HEK293 (cell line): ENCODE measurements at regions not wholly inside any gene's neighbourhood (a gene's known extent, or its start where the extent isn't known, plus 50 kb on each side); places are given as distances from the start of the nearest gene placed in this dataset.

Source experiments
- CTCF ChIA-PET: fragments of 350-600 bp; formaldehyde crosslinking; extraction: SDS; loops from one replicate; lab custom pipeline; 2021; ENCODE audit warnings: antibody characterized with exemption; lab: Yijun Ruan, JAX
- POLR2A ChIA-PET: fragments of 300-600 bp; formaldehyde crosslinking; extraction: SDS; loops from one replicate; lab custom pipeline; 2020; ENCODE audit warnings: antibody characterized with exemption, inconsistent platforms; lab: Yijun Ruan, JAX
- H3K27ac ChIP-seq: fragments of 200-500 bp; sonication (Bioruptor generic); 2 replicates; pipeline ENCODE4 v1.5.1; 2014; ENCODE audit warnings: low read depth, low read length, control low read depth, inconsistent platforms; ENCODE audit errors: extremely low read depth
- H3K36me3 ChIP-seq, 2 experiments: fragments of 200-500 bp in 1 of 2; sonication (Bioruptor generic) in 1 of 2; 1 replicate in 1 of 2; 2 replicates in 1 of 2; pipeline ENCODE4 v1.5.1; 2014 to 2017; ENCODE audit warnings: inconsistent platforms in 2 of 2, low read length in 2 of 2; ENCODE audit not compliant: control insufficient read depth in 2 of 2, insufficient read depth in 1 of 2
- H3K4me1 ChIP-seq: fragments of 200-500 bp; sonication (Bioruptor generic); 2 replicates; pipeline ENCODE4 v1.5.1; 2014; ENCODE audit warnings: mild to moderate bottlenecking, low read length, inconsistent platforms; ENCODE audit not compliant: control insufficient read depth, insufficient read depth
- H3K4me3 ChIP-seq: 2 replicates; pipeline ENCODE4 v1.5.1; 2011; ENCODE audit warnings: low read depth, mild to moderate bottlenecking, control low read depth, low read length, moderate library complexity
- H3K9me3 ChIP-seq: fragments of 200-500 bp; sonication (Bioruptor generic); 2 replicates; pipeline ENCODE4 v1.5.1; 2014; ENCODE audit warnings: low read depth, low read length, inconsistent platforms; ENCODE audit not compliant: control insufficient read depth, insufficient read depth
- BCL11B ChIP-seq: fragments of 450-650 bp; formaldehyde crosslinking; IDR thresholded peaks from 2 replicates; pipeline ENCODE4 v1.5.1; 2016; ENCODE audit warnings: low read depth, missing biosample characterization, missing genetic modification characterization
- KLF1 ChIP-seq: fragments of 450-650 bp; formaldehyde crosslinking; IDR thresholded peaks from 2 replicates; pipeline ENCODE4 v1.5.1; 2016; ENCODE audit warnings: missing biosample characterization, missing genetic modification characterization
- KLF7 ChIP-seq: fragments of 450-650 bp; formaldehyde crosslinking; IDR thresholded peaks from 2 replicates; pipeline ENCODE4 v1.5.1; 2016; ENCODE audit warnings: missing biosample characterization, missing genetic modification characterization, borderline replicate concordance
- KLF9 ChIP-seq: fragments of 450-650 bp; formaldehyde crosslinking; IDR thresholded peaks from 2 replicates; pipeline ENCODE4 v1.5.1; 2016; ENCODE audit warnings: missing biosample characterization, missing genetic modification characterization, low read depth
- MEIS1 ChIP-seq: sonication (generic); formaldehyde crosslinking; IDR thresholded peaks from 2 replicates; pipeline ENCODE4 v1.8.1; 2022; ENCODE audit warnings: missing genetic modification reagents, mild to moderate bottlenecking, borderline replicate concordance
- OSR2 ChIP-seq: fragments of 450-650 bp; formaldehyde crosslinking; IDR thresholded peaks from 2 replicates; pipeline ENCODE4 v1.5.1; 2016; ENCODE audit warnings: missing biosample characterization, missing genetic modification characterization
- ZFHX2 ChIP-seq: fragments of 450-650 bp; formaldehyde crosslinking; conservative IDR thresholded peaks from 2 replicates; pipeline ENCODE4 v1.5.1; 2016; ENCODE audit warnings: missing biosample characterization, missing genetic modification characterization
- ZFP69B ChIP-seq: fragments of 450-650 bp; formaldehyde crosslinking; IDR thresholded peaks from 2 replicates; pipeline ENCODE4 v1.5.1; 2016; ENCODE audit warnings: missing biosample characterization, missing genetic modification characterization
- ZNF114 ChIP-seq: fragments of 450-650 bp; formaldehyde crosslinking; IDR thresholded peaks from 2 replicates; pipeline ENCODE4 v1.5.0; 2017; ENCODE audit warnings: missing biosample characterization, missing genetic modification characterization
- ZNF146 ChIP-seq: fragments of 450-650 bp; formaldehyde crosslinking; IDR thresholded peaks from 2 replicates; pipeline ENCODE4 v1.5.1; 2016; ENCODE audit warnings: missing biosample characterization, missing genetic modification characterization
- ZNF16 ChIP-seq: fragments of 450-650 bp; formaldehyde crosslinking; IDR thresholded peaks from 2 replicates; pipeline ENCODE4 v1.5.1; 2016; ENCODE audit warnings: low read depth, missing biosample characterization, missing genetic modification characterization
- ZNF175 ChIP-seq: fragments of 450-650 bp; formaldehyde crosslinking; IDR thresholded peaks from 2 replicates; pipeline ENCODE4 v1.5.1; 2016; ENCODE audit warnings: missing biosample characterization, missing genetic modification characterization
- ZNF223 ChIP-seq: fragments of 450-650 bp; formaldehyde crosslinking; IDR thresholded peaks from 2 replicates; pipeline ENCODE4 v1.5.1; 2016; ENCODE audit warnings: missing biosample characterization, missing genetic modification characterization
- ZNF23 ChIP-seq: fragments of 450-650 bp; formaldehyde crosslinking; IDR thresholded peaks from 2 replicates; pipeline ENCODE4 v1.5.1; 2016; ENCODE audit warnings: missing biosample characterization, missing genetic modification characterization, borderline replicate concordance
- ZNF274 ChIP-seq, 2 experiments: fragments of 200-500 bp in 1 of 2; fragments of 450-650 bp in 1 of 2; sonication (Bioruptor generic) in 1 of 2; formaldehyde crosslinking in 1 of 2; IDR thresholded peaks; 2 replicates each; pipeline versions ENCODE4 v1.5.1 to v1.6.1; 2014 to 2016; ENCODE audit warnings: borderline replicate concordance in 1 of 2, inconsistent platforms in 1 of 2, low read length in 1 of 2, missing biosample characterization in 1 of 2, missing genetic modification characterization in 1 of 2
- ZNF311 ChIP-seq: fragments of 450-650 bp; formaldehyde crosslinking; IDR thresholded peaks from 2 replicates; pipeline ENCODE4 v1.5.1; 2017; ENCODE audit warnings: missing biosample characterization, missing genetic modification characterization, borderline replicate concordance
- ZNF558 ChIP-seq: fragments of 450-650 bp; formaldehyde crosslinking; IDR thresholded peaks from 2 replicates; pipeline ENCODE4 v1.5.1; 2016; ENCODE audit warnings: missing biosample characterization, missing genetic modification characterization
- ZNF747 ChIP-seq: fragments of 450-650 bp; formaldehyde crosslinking; IDR thresholded peaks from 2 replicates; pipeline ENCODE4 v1.5.1; 2016; ENCODE audit warnings: missing biosample characterization, missing genetic modification characterization
- ZNF777 ChIP-seq: fragments of 450-650 bp; formaldehyde crosslinking; IDR thresholded peaks from 2 replicates; pipeline ENCODE4 v1.5.1; 2017; ENCODE audit warnings: missing biosample characterization, missing genetic modification characterization, borderline replicate concordance
- ZSCAN16 ChIP-seq: fragments of 450-650 bp; formaldehyde crosslinking; IDR thresholded peaks from 2 replicates; pipeline ENCODE4 v1.5.1; 2016; ENCODE audit warnings: missing biosample characterization, missing genetic modification characterization
- ZSCAN30 ChIP-seq: fragments of 450-650 bp; IDR thresholded peaks from 2 replicates; pipeline ENCODE4 v1.5.1; 2018; ENCODE audit warnings: missing biosample characterization, mild to moderate bottlenecking, missing genetic modification characterization, moderate library complexity
- ZXDB ChIP-seq: fragments of 450-650 bp; formaldehyde crosslinking; IDR thresholded peaks from 2 replicates; pipeline ENCODE4 v1.5.1; 2016; ENCODE audit warnings: missing biosample characterization, missing genetic modification characterization
- TF ChIP-seq, protein P1 (sequence below): IDR thresholded peaks from 2 replicates; pipeline ENCODE4 v1.6.1; 2011; ENCODE audit warnings: mild to moderate bottlenecking, low read depth, low read length, borderline replicate concordance
- TF ChIP-seq, protein P2 (sequence below): fragments of 450-650 bp; formaldehyde crosslinking; IDR thresholded peaks from 2 replicates; pipeline ENCODE4 v1.5.1; 2016; ENCODE audit warnings: missing biosample characterization, missing genetic modification characterization, low read depth
- TF ChIP-seq, protein P3 (sequence below): fragments of 450-650 bp; formaldehyde crosslinking; IDR thresholded peaks from 2 replicates; pipeline ENCODE4 v1.5.1; 2016; ENCODE audit warnings: missing biosample characterization, missing genetic modification characterization
- TF ChIP-seq, protein P4 (sequence below): fragments of 450-650 bp; formaldehyde crosslinking; IDR thresholded peaks from 2 replicates; pipeline ENCODE4 v1.5.1; 2016; ENCODE audit warnings: missing biosample characterization, missing genetic modification characterization

DNA sequence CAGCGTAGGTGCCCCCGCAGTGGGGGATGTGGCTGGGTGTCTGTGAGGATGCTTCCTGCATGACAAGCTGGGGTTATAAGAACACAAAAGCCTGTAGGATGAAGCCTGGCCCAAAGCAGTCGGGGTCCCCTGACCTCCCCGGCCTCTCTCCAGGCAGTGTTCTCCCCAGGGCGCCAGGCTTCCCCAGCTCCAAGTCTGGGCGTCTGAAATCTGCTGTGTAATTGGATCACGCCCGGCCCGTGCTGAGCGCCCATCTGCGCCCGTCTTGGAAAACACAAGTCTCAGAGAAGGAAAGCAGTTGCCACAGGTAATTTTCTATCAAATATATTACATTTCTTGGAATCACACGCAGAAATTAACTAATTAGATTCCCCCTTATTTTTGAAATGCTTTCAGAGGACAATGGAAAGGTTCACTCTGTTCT is 233.3 kb downstream of the CTTN start:
- no peak for TF ChIP-seq KLF9 (tag by site-specific recombination)
- no peak for TF ChIP-seq OSR2
- TF ChIP-seq ZSCAN16: no peak
- TF ChIP-seq ZNF23 (tag by site-specific recombination): no peak
- TF ChIP-seq ZSCAN30 (tag by site-specific recombination): no peak
- TF ChIP-seq ZNF146 (tag by site-specific recombination): no peak
- no peak overlapping the region for H3K27ac ChIP-seq
- no peaks in the 10 kb centered on the region for H3K4me1 ChIP-seq
- H3K9me3 ChIP-seq: no peaks in the 10 kb centered on the region
- ChIA-PET POLR2A (interaction anchor here (0.7 kb wide), 1 partner anchor 126 kb away, joined by 3 read pairs; no protein-coding TSS in a partner anchor), CTCF (interaction anchor here (0.6 kb wide), 1 partner anchor 310 kb away, joined by 3 read pairs; no protein-coding TSS in a partner anchor)
- no peak overlapping the region for H3K4me3 ChIP-seq
- H3K36me3 ChIP-seq: no peaks in the 10 kb centered on the region

DNA sequence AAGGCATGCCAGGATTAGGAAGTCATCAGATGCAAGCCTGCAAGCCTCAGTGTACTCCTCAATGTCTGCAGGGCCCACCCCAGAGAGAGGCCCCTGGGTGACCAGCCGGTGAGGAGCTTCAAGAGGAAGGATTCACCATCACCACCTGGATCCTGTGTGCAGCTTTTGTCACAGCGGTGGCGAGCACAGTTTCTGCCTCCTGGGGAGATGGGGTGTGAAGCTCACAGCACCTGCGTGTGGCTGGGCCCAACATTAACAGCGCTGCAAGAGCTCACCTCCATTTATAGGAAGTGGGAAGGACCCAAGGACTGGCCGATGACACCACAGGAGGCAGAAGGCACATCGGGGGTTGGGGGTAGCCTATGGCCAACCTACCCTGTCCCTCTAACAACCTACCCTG is 235.3 kb downstream of the CTTN start:
- H3K9me3 ChIP-seq: no peaks in the 10 kb centered on the region
- no peaks in the 10 kb centered on the region for H3K4me1 ChIP-seq
- TF ChIP-seq ZNF16 (tag by site-specific recombination) (no peak), ZXDB (tag by site-specific recombination) (no peak), ZNF114 (tag by site-specific recombination) (no peak), KLF1 (no peak)
- TF ChIP-seq, all 188 proteins: peak for 0
- Histone ChIP-seq H3K27ac (no peak overlapping the region), H3K36me3 (no peaks in the 10 kb centered on the region), H3K4me3 (no peak overlapping the region)
- ChIA-PET CTCF (interaction anchor here (0.7 kb wide), 1 partner anchor 110 kb away, joined by 4 read pairs; no protein-coding TSS in a partner anchor), POLR2A (no interaction called here)

DNA sequence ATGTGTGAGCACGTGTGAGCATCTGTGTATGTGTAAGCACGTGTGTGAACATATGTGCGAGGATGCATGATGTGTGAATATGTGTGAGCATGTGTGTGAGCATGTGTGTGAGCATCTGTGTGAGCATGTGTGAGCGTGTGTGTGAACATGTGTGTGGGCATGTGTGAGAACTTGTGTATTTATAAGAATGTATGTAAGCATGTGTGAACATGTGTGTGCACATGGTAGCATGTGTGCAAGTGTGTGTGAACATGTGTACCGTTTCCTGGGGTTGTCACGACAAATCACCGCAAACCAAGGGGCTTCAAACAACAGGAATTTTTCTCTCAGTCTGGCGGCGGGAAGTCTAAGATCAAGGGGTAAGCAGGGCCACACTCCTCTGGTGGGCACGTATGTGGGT is 238.3 kb downstream of the CTTN start:
- H3K27ac ChIP-seq: no peak overlapping the region
- H3K4me3 ChIP-seq: no peak overlapping the region
- TF ChIP-seq ZNF311 (tag by site-specific recombination) (no peak), ZNF777 (tag by site-specific recombination) (no peak), KLF7 (tag by site-specific recombination) (no peak), ZFP69B (tag by site-specific recombination) (no peak), MEIS1 (CRISPR knock-in tag) (no peak), ZXDB (tag by site-specific recombination) (no peak), ZNF747 (tag by site-specific recombination) (no peak), ZNF175 (no peak), ZNF558 (tag by site-specific recombination) (no peak), ZFHX2 (tag by site-specific recombination) (no peak), BCL11B (no peak), ZNF274 (IDR thresholded peaks at IDR 0.05; ENCODE audit: low read length) (no peak), ZNF274 (tag by site-specific recombination; IDR thresholded peaks at IDR 0.05; ENCODE audit: borderline replicate concordance) (no peak), ZNF223 (no peak)
- TF ChIP-seq, protein P1, sequence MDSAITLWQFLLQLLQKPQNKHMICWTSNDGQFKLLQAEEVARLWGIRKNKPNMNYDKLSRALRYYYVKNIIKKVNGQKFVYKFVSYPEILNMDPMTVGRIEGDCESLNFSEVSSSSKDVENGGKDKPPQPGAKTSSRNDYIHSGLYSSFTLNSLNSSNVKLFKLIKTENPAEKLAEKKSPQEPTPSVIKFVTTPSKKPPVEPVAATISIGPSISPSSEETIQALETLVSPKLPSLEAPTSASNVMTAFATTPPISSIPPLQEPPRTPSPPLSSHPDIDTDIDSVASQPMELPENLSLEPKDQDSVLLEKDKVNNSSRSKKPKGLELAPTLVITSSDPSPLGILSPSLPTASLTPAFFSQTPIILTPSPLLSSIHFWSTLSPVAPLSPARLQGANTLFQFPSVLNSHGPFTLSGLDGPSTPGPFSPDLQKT: no peak
- TF ChIP-seq, protein P2, sequence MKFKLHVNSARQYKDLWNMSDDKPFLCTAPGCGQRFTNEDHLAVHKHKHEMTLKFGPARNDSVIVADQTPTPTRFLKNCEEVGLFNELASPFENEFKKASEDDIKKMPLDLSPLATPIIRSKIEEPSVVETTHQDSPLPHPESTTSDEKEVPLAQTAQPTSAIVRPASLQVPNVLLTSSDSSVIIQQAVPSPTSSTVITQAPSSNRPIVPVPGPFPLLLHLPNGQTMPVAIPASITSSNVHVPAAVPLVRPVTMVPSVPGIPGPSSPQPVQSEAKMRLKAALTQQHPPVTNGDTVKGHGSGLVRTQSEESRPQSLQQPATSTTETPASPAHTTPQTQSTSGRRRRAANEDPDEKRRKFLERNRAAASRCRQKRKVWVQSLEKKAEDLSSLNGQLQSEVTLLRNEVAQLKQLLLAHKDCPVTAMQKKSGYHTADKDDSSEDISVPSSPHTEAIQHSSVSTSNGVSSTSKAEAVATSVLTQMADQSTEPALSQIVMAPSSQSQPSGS: no peak
- TF ChIP-seq, protein P3, sequence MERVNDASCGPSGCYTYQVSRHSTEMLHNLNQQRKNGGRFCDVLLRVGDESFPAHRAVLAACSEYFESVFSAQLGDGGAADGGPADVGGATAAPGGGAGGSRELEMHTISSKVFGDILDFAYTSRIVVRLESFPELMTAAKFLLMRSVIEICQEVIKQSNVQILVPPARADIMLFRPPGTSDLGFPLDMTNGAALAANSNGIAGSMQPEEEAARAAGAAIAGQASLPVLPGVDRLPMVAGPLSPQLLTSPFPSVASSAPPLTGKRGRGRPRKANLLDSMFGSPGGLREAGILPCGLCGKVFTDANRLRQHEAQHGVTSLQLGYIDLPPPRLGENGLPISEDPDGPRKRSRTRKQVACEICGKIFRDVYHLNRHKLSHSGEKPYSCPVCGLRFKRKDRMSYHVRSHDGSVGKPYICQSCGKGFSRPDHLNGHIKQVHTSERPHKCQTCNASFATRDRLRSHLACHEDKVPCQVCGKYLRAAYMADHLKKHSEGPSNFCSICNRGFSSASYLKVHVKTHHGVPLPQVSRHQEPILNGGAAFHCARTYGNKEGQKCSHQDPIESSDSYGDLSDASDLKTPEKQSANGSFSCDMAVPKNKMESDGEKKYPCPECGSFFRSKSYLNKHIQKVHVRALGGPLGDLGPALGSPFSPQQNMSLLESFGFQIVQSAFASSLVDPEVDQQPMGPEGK (tag by site-specific recombination): no peak
- TF ChIP-seq, protein P4, sequence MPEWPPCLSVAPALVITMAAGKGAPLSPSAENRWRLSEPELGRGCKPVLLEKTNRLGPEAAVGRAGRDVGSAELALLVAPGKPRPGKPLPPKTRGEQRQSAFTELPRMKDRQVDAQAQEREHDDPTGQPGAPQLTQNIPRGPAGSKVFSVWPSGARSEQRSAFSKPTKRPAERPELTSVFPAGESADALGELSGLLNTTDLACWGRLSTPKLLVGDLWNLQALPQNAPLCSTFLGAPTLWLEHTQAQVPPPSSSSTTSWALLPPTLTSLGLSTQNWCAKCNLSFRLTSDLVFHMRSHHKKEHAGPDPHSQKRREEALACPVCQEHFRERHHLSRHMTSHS (tag by site-specific recombination): no peak
- no peaks in the 10 kb centered on the region for H3K9me3 ChIP-seq
- CTCF ChIA-PET: no interaction called here
- no peaks in the 10 kb centered on the region for H3K4me1 ChIP-seq
- no peaks in the 10 kb centered on the region for H3K36me3 ChIP-seq
- POLR2A ChIA-PET: no interaction called here
